GM12891 (cell line): ENCODE measurements at regions not wholly inside any gene's neighbourhood (a gene's known extent, or its start where the extent isn't known, plus 50 kb on each side); places are given as distances from the start of the nearest gene placed in this dataset.
"Not testable (repeated sequence)": the region's sequence is repeated elsewhere in the genome, so short reads cannot be mapped to it uniquely, and the experiment has no call there.

ENCODE experiments used
- DNase-seq: peaks from one replicate; pipeline ENCODE4 v3.0.0; 2011; ENCODE audit warnings: low spot score; ENCODE audit not compliant: insufficient read length
- FAIRE-seq: peaks from 2 replicates; lab custom pipeline; 2011; peaks lifted over from hg19 to GRCh38; lab: Jason Lieb, UNC
- PAX5 ChIP-seq: IDR thresholded peaks from 2 replicates; pipeline ENCODE4 v1.6.1; 2011; ENCODE audit warnings: low read length, moderate library complexity, mild to moderate bottlenecking; ENCODE audit not compliant: insufficient read depth, severe bottlenecking
- POLR2A ChIP-seq: IDR thresholded peaks from 2 replicates; pipeline ENCODE4 v1.6.1; 2011; ENCODE audit warnings: low read depth, low read length, control low read depth
- POLR2AphosphoS5 ChIP-seq: IDR thresholded peaks from 2 replicates; pipeline ENCODE4 v1.6.1; 2011; ENCODE audit warnings: low read depth, low read length, control low read depth
- POU2F2 ChIP-seq: IDR thresholded peaks from 2 replicates; pipeline ENCODE4 v1.6.1; 2011; ENCODE audit warnings: low read depth, mild to moderate bottlenecking, control low read depth, low read length, moderate library complexity
- SPI1 ChIP-seq: IDR thresholded peaks from 2 replicates; pipeline ENCODE4 v1.6.1; 2011; ENCODE audit warnings: low read depth, low read length, control low read depth
- TAF1 ChIP-seq: IDR thresholded peaks from 2 replicates; pipeline ENCODE4 v1.6.1; 2011; ENCODE audit warnings: low read depth, low read length, control low read depth

- FAIRE-seq, DNase-seq: not testable (repeated sequence)
These were observed 294.7 kb upstream of the TEKT4 start for GRCh38 chr2:94576486-94576885.

GRCh38 chr2:94577160-94577559 is 294.1 kb upstream of the TEKT4 start:
- FAIRE-seq = not testable (repeated sequence)

GRCh38 chr2:94579221-94579620 is 292.0 kb upstream of the TEKT4 start:
- FAIRE-seq, DNase-seq: not testable (repeated sequence)

More at GRCh38 chr2:94577160-94577559, 294.1 kb upstream of the TEKT4 start:
- DNase-seq = not testable (repeated sequence)

- DNase-seq, FAIRE-seq: not testable (repeated sequence)
These were observed 288.0 kb upstream of the TEKT4 start for GRCh38 chr2:94583081-94583723.

- FAIRE-seq, DNase-seq: not testable (repeated sequence)
These were observed 286.7 kb upstream of the TEKT4 start for GRCh38 chr2:94584569-94584968.

GRCh38 chr2:94586032-94586982 is 284.9 kb upstream of the TEKT4 start:
- DNase-seq = peak; percentile 39
- not testable (repeated sequence) for FAIRE-seq

- FAIRE-seq = not testable (repeated sequence)
These were observed 284.2 kb upstream of the TEKT4 start for GRCh38 chr2:94587042-94587441.

GRCh38 chr2:94594019-94594836 is 277.0 kb upstream of the TEKT4 start:
- not testable (repeated sequence) for DNase-seq, FAIRE-seq

More at GRCh38 chr2:94587042-94587441, 284.2 kb upstream of the TEKT4 start:
- DNase-seq = not testable (repeated sequence)

GRCh38 chr2:94595956-94596355 is 275.3 kb upstream of the TEKT4 start:
- not testable (repeated sequence) for DNase-seq, FAIRE-seq

GRCh38 chr2:94598075-94598713 is 273.0 kb upstream of the TEKT4 start:
- DNase-seq, FAIRE-seq: not testable (repeated sequence)

- DNase-seq, FAIRE-seq: not testable (repeated sequence)
These were observed 270.3 kb upstream of the TEKT4 start for GRCh38 chr2:94600929-94601328.

- no peak for FAIRE-seq
These were observed 268.8 kb upstream of the TEKT4 start for GRCh38 chr2:94602466-94602865.

GRCh38 chr2:94622113-94622618 is 249.1 kb upstream of the TEKT4 start:
- no peak for TF ChIP-seq SPI1
- TF ChIP-seq TAF1 = no peak
- TF ChIP-seq POU2F2 = no peak
- no peak for TF ChIP-seq PAX5
- no peak for TF ChIP-seq POLR2A
- TF ChIP-seq POLR2AphosphoS5 = no peak
- DNase-seq = no peak
- FAIRE-seq = no peak

More at GRCh38 chr2:94602466-94602865, 268.8 kb upstream of the TEKT4 start:
- TF ChIP-seq SPI1 = no peak
- no peak for TF ChIP-seq TAF1
- TF ChIP-seq PAX5 = no peak
- no peak for TF ChIP-seq POLR2A
- no peak for TF ChIP-seq POLR2AphosphoS5
- no peak for DNase-seq

- not testable (repeated sequence) for DNase-seq, FAIRE-seq
These were observed 242.3 kb upstream of the TEKT4 start for GRCh38 chr2:94628953-94629352.

GRCh38 chr2:94641397-94641796 is 229.8 kb upstream of the TEKT4 start:
- not testable (repeated sequence) for FAIRE-seq, DNase-seq

GRCh38 chr2:94652131-94652530 is 219.1 kb upstream of the TEKT4 start:
- not testable (repeated sequence) for DNase-seq, FAIRE-seq
